ENCODE measurements at regions not wholly inside any gene's neighbourhood (a gene's known extent, or its start where the extent isn't known, plus 50 kb on each side); places are given as distances from the start of the nearest gene placed in this dataset.

- TF ChIP-seq POLR2AphosphoS5 (IDR thresholded peaks at IDR 0.05; ENCODE audit: borderline replicate concordance, low read depth, low read length) (no peak), EZH2 (IDR thresholded peaks at IDR 0.05) (no peak)
Measured at GRCh38 chr15:70293591-70294470, 196.1 kb upstream of the TLE3 start.

All from SK-N-MC (cell line).